Neural progenitor cell (in vitro differentiated cells): ENCODE measurements at regions not wholly inside any gene's neighbourhood (a gene's known extent, or its start where the extent isn't known, plus 50 kb on each side); places are given as distances from the start of the nearest gene placed in this dataset.

Experiments used
- CTCF ChIP-seq: fragments of 200-600 bp; sonication (generic); IDR thresholded peaks from 2 replicates; pipeline ENCODE4 v1.5.1; 2017; ENCODE audit warnings: antibody characterized with exemption, mild to moderate bottlenecking
- EZH2 ChIP-seq: fragments of 200-600 bp; sonication (generic); IDR thresholded peaks from 2 replicates; pipeline ENCODE4 v1.6.1; 2017; ENCODE audit warnings: antibody characterized with exemption, mild to moderate bottlenecking, moderate library complexity

GRCh38 chr6:145169726-145170224, 565.5 kb downstream of the EPM2A start:
- no peak for TF ChIP-seq CTCF
- no peak for TF ChIP-seq EZH2
